Limb (tissue), 2 donors: ENCODE measurements at regions not wholly inside any gene's neighbourhood (a gene's known extent, or its start where the extent isn't known, plus 50 kb on each side); places are given as distances from the start of the nearest gene placed in this dataset.
"Not testable (repeated sequence)": the region's sequence is repeated elsewhere in the genome, so short reads cannot be mapped to it uniquely, and the experiment has no call there.

Experiments used
- DNase-seq, 2 donors: peaks; one replicate each; pipeline ENCODE4 v3.0.0-alpha.2; 2016; ENCODE audit errors: extremely low spot score in 2 of 2

DNA sequence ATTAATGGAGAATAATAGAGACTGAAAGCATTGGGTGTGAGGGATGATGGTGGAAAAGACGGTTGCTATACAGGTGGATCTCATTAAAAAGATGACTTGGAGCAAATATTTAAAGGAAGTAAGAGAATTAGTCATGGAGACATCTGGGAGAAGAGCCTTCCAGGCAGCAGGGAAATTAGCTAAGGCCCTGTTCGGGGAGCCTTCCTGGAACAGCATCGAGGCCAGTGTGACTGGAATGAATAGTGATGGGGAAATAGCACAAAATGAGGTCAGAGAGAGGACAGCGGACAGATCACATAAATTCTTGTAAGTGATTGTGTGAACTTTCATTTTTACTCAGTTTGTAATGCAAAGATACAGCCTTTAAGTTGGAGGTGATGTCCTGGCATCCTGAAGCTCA is 842.3 kb downstream of the SLC6A15 start:
- DNase-seq: peak; percentile 29 to 64

DNA sequence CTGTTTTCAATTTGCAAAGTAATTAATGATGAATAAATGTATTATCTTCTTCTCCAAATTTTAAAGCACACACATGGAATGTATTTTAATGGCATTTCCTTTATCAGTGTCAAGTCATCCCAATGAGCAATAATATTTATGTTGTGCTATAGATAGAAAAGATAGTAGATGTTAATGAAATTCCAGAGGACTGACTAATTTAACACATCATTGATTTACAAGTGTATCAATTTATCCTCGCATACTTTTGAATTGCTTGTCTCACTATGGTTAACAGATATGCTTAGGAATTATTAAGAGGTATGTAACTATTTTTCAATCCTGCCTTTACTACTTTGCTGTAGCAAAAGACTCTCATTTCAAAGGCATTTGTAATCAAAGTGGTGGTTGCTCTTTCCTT is 842.9 kb downstream of the SLC6A15 start:
- peak in 1 of 2 donors; percentile 6 for DNase-seq

DNA sequence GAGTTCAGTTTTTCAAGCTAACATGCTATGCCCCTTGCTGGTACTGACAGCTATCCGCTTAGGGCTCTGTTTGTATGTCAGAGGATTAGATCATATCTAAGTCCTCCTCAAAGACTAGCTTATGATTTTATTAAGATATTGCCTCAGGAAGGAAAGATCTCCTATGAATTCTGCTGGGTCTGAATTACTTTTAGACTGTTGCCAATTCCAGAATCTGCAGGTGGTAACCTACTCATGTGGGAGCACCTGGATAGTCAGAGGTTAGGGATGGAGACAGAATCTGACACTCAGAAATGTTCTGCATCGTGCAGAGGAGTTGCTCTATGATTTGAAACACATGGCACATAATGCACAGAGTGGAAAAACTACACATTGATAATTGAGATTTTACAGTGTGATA is 843.4 kb downstream of the SLC6A15 start:
- peak in 1 of 2 donors; percentile 16 for DNase-seq

DNA sequence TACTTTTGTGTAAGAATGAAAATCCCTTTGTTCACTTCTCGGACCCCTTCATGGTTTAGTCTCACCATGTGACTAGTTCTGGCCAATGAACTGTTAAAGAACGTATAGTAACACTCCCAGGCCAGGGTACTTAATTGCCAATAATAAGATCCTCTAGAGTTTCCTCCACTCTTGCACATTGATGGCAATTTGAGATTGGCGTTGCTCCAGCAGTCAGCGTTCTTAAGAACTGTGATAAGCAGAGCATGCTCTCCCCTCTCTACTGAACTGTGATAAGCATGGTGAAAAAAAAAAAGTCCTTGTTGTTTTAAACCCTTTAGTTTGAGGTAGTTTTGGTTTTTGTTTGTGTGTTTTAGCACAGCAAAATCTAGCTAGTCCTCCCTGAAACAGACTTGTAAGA is 854.5 kb downstream of the SLC6A15 start:
- no peak for DNase-seq

DNA sequence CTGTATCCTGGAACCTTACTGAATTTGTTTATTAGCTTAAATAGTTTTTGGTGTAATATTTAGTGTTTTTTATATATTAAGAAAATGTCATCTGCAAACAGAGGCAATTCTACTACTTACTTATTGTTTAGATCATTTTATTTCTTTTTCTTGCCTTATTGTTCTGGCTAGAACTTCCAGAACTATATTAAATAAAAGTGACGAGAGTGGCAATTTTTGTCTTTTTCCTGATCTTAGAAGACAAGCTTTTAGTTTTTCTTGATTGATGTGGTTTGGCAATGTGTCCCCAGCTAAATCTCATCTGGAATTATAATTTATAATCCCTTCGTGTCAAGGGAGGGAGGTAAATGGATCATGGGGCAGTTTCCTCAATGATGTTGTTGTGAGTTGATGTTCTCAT is 857.8 kb downstream of the SLC6A15 start:
- no peak for DNase-seq

DNA sequence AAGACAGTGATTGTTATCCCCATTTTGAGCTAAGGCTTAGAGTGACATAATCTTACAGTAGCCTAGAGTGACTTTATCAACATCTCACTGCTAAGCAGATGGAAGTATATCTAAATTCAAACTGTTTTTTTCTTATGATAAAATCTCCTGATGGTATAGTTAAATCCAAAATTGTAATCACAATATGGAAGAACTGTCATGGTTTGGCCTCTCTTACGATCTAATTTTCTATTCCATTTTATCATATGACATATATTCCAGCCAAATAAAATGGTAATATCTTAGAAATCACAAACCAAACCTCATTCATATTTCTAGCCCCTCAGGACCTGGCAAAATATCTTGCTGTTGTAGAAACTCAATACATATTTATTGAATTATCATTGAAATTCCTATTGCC is 864.7 kb downstream of the SLC6A15 start:
- no peak for DNase-seq

DNA sequence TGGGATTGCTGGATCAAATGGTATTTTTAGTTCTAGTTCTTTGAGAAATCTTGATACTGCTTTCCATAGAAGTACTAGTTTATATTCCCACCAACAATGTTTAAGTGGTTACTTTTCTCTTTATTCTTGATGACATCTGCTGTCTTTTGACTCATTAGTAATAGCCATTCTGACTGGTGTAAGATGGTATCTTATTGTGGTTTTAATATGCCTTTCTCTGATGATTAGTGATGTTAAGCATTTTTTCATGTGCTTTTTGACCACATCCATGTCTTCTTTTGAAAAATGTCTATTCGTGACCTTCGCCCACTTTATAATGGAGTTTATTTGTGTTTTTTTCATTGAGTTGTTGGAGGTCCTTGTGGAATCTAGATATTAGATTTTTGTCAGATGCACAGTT is 865.7 kb downstream of the SLC6A15 start:
- no peak for DNase-seq

DNA sequence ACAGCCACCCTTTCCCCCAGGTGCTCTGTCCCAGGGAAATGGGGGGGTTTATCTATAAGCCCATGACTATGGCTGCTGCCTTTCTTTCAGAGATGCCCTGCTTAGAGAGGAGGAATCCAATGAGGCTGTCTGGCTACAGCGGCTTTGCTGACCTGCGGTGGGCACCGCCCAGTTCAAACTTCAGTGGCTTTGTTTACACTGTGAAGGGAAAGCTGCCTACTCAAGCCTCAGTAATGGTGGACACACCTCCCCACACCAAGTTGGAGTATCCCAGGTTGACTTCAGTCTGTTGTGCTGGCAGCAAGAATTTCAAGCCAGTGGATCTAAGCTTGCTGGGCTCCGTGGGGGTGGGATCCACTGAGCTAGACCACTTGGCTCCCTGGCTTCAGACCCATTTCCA is 869.2 kb downstream of the SLC6A15 start:
- no peak for DNase-seq

DNA sequence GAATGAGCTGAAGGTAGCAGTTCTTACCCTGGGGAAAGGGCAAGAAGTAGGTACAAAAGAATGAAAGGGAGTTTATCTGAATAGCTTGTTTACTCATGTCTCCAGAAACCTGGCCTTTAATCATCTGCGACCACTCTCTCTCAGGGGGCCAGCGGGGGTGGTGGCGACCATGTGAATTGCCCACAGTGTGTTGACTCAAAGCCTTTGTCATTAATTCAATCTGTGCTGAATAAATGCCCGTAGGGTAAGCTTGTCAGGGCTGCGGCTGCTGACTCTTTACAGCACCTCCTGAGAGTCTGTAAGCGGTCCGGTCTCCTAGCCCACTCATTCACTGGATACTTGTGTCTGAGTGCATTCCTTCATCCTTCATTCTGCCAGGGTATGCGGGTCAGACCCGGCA is 874.4 kb downstream of the SLC6A15 start:
- DNase-seq: no peak

DNA sequence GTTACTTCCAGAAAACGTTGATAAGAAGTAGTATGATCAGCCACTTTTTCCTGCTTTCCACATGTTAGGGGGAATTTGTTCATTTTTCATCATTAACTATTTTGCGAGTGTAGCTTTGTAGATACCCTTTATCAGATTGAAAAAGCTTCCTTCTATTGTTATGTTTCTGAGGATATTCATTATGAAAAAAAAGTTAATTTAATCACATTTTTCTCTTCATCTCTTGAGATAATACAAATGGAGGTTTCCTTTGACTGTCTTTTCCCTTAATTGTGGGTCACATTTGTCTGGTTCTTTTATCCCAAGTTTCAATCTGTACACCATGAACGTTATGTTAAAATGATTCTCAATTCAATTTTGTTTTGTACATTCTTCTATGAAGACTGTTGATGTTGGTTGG is 875.7 kb downstream of the SLC6A15 start:
- no peak for DNase-seq

DNA sequence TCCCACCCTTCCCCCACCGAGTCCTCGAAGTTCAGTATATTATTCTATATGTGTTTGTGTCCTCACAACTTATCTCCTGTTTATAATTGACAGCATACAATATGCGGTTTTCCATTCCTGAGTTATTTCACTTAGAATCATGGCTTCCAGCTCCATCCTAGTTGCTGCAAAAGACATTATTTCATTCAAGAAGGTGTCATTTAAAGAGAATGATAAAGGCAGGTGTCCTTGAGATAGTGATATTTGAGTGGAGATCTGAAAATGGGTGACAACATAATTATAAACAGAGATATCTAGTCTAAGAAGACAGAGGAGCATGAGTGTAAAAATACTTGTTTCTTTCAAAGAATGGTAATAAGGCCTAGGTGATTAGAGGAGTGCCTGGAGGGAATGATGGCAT is 876.8 kb downstream of the SLC6A15 start:
- no peak for DNase-seq

DNA sequence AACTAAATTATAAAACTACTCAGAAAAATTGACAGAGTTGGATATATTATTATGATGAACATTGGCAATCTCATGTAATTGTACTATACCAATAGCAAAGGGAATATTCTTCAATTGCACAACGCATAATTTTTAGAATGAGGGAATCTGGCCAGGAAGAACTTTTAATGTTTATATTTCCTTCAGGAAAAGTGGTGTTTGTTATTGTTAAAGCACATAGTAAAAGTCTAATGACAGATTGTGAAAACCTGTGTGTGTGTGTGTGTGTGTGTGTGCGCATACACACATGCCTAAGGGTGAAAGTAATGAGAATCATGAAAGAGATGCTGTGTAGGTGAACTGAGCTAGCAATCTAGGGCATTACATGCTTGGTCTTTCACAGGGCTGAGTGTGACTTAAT is 877.7 kb downstream of the SLC6A15 start:
- DNase-seq: no peak

DNA sequence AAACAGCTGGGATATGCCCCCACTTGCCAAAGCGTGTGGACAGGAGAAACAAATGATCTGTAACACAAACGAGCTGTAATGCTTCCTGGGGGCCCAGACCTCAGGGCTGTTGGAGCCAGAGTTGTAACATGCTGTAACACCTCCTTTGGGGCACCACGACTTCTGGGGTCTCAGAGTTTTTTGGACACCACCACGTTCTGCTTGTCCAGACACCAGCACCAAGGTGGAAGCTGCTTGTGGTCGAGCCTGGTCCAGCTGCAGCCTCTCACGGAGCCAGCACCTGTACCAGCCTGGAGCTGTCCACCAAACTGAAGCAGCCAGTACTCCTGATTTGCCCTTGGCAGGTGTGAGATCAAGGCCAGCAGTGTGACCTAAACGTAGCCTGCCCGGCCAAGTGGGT is 879.4 kb downstream of the SLC6A15 start:
- no peak for DNase-seq

DNA sequence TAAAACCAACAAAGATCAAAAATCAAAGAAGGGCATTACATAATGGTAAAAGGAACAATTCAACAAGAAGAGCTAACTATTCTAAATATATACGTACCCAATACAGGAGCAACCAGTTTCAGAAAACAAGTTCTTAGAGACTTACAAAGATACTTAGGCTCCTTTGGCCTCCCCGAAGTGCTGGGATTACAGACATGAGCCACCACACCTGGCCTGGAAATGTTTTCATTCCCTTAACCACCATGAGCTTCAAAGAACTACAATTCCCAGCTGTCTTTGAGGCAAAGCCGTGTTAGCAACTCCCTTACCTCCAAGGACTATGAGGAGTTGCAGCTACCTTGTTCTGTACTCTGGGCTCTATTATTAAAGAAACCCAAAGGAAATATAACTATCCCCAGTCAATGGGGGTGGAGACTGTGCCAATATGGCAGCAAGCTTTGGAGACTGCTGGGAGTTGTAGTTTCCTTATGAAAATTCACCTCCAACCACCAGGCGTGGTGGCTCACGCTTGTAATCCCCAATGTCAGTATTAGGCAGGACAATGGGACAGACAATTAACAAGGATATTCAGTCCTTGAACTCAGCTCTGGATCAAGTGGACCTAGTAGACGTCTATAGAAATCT is 893.9 kb downstream of the SLC6A15 start:
- not testable (repeated sequence) for DNase-seq

DNA sequence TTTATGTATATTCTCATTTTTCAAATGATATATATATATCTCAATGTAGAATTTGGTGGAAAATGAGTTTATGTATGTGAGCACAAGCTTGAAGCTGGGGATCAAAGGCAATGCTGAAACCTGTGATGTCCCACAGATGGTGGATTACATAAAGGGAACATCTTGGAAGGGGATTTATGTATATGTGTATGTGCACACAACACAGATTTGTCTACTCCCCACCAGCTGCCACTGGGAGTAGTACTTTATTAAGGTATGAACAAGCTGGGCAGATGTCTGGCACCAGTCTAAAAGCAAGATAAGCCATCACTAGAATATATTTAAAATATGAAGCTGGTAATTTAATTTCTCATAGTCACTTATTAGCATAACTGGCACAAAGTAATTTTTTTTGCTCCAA is 895.6 kb downstream of the SLC6A15 start:
- no peak for DNase-seq

DNA sequence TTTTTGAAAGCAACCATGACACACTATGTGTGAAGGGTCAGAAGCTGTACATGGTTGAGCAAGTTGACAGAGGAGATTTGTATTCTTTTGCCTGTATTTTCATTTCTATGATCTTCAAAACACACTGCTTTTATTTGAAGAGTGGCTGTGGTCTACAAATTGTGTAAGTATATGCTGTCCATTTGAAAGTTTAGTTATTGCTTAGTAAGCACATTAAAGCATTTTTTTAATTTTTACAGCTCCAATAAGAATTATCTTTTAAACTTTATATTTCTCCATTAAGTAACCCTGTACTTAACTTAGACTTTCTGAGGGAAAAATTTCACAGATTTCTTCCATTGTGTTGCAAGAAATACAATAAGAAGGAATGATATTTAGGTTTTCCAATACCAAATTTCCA is 915.2 kb downstream of the SLC6A15 start:
- no peak for DNase-seq

DNA sequence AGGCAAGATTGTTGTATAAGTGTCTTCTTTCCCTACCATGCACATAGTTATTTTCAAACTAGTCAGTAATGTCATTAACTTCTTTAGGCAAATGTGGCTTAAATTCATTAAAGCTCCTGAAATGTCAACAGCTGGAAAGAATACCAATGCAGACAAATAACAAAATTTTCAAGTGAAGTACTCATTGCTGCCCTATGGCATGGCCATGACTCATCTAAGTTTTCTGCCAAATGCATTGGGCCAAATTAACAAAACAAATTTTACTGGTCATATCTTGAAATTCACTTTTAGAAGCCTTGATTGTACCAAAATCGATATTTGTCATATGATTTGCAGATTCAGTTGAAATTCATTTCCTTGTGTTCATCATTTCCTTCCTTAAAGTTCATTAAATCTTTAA is 915.9 kb downstream of the SLC6A15 start:
- no peak for DNase-seq

DNA sequence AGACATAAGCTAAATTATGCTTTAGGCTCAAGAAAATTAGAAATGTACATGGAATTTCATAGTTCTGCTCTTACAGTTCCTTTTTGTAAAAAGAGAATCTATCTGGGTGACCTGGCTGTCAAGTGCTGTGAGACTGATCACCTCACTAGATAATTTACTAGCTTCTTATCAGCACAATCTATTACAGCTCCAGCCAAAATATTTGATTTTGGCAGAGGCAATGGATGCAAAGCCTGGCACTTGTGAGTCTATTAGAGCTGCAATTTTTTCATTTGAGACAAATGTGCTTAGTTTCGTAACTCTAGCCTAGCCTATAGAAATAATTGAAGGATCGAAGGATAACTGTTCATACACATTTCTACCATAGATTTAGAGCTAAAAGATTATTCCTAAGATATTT is 927.5 kb downstream of the SLC6A15 start:
- no peak for DNase-seq

DNA sequence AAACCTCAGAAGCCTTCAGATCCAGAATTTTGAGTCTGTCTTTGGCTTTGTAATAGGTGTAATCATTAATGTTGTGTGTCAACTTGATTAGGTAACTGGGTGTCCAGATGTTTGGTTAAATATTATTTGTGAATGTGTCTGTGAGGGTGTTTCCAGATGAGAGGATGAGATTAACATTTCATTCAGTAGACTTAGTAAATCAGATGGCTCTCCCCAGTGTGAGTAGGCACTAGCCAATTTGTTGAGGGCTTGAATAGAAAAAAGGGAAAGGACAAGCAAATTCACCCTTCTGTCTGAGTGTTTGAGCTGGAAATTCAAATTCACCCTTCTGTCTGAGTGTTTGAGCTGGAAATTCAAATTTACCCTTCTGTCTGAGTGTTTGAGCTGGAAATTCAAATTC is 932.2 kb downstream of the SLC6A15 start:
- no peak for DNase-seq

DNA sequence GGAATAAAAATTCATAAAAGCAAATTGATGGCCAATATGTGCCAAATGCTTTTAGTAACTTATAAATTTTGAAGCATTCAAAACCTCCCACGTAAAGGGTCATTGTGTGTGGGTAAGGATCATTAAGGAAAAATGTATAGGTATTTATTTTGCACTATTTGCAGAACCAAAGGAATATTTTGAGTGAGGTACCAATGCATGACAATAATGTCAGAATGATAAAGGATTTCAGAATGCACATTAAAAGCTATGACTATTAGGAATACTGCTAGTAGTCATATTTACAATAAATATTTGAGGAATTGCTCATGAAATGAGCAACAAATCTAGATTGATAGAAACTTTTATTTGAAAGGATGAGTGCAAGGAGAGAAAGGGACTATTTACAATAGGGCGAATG is 932.8 kb downstream of the SLC6A15 start:
- DNase-seq: no peak

DNA sequence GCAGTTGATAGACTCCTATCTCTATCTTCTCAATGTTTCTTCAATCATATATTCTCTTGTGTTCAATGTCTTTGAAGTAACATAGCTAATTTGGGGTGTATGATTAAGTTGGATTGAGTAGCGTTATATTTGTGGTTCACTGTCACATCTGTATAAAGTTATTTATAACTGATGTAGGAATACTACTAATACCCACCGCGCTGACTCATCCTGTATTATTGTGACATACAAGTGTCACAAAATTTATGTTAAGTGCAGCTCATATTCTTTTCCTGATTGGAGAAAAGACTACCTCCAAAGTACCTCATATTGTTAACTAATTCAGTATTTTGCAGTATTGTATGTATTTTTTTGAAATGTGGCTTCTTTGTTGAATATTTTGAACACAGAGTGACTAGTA is 940.8 kb downstream of the SLC6A15 start:
- no peak for DNase-seq

DNA sequence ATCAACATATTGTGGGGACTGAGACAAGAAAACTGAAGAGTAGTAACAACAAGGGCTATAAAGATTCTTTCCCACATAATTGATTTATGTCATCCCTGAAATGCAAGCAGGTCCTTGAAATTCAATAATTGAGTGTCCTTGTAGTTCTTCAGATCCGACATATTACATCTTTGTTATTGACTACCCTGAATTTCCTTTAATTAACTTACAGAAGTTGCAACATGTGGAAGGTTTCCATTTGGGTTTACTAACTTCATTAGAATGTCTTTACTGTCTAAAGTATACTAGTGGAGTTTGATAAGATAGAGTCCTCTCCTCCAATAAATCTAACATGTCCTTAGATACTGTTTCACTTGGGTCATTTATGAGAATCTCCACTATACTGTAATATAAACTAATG is 951.8 kb downstream of the SLC6A15 start:
- DNase-seq: no peak

DNA sequence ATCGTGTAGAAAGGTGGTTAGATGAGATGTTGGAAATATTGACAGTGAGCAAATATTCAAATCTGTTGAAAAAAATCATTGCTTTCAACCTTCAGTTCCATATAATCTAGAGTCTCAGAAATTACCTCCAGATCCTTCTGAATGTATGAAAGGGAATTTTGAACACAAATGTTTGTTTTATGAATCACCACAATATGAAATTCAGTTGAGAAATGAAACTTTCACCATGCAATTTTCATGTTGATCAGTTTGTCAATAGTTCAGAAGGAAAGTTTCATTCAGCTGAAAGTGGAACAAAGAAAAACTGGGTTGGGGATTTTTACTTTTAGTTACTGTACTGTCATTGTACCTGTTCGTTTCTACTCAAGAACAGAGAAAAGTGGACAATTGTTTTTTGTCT is 953.6 kb downstream of the SLC6A15 start:
- no peak for DNase-seq

DNA sequence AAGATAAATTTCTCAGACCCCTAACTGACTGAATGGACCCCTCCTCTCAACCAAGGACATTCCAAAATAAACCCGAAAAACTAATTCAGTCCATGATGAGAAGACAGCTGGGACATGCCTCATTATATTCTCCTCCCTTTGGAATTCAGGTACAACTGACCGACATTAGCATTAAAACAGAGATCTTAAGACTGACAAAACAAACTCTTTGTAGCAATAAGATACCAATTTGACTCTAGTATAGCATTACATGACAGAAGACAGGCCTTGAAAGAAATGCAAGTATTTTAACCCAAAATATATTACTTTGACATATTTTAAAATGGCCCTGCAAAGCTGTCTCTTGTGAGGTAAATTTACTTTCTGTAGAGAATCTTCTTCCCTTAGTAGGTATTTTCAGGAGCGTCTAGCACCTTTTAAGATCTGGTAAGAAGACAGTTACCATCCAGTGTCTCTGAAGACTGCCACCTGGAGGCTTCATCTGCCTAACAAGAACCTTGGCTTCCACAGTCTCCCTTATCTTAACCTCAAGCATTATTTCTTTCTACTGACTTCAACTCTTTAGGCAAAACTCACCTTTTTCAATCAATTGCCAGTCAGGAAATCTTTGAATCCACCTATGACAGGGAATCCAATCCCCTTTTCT is 957.5 kb downstream of the SLC6A15 start:
- DNase-seq: no peak
